Loucy (cell line): ENCODE measurements at regions not wholly inside any gene's neighbourhood (a gene's known extent, or its start where the extent isn't known, plus 50 kb on each side); places are given as distances from the start of the nearest gene placed in this dataset.

Experiments used
- CTCF ChIP-seq: fragments of 200-600 bp; sonication (generic); conservative IDR thresholded peaks from 2 replicates; pipeline ENCODE4 v1.5.1; 2014; ENCODE audit warnings: mild to moderate bottlenecking, antibody characterized with exemption, low read length
- EZH2phosphoT487 ChIP-seq: fragments of 200-600 bp; IDR thresholded peaks from 2 replicates; pipeline ENCODE4 v1.6.1; 2018; ENCODE audit warnings: antibody characterized with exemption, mild to moderate bottlenecking, moderate library complexity, borderline replicate concordance

GRCh38 chr5:124865603-124866354 lies 119.3 kb upstream of the ZNF608 start:
- no peak for TF ChIP-seq CTCF
- TF ChIP-seq EZH2phosphoT487, result no peak
